GM23338 (cell line): ENCODE measurements at regions not wholly inside any gene's neighbourhood (a gene's known extent, or its start where the extent isn't known, plus 50 kb on each side); places are given as distances from the start of the nearest gene placed in this dataset.

Experiments
- ATAC-seq: fragments of 200-7000 bp; cut with Tn5 transposase; 3 replicates; pipeline ENCODE4 v1.9.1; 2020
- DNase-seq: peaks from one replicate; pipeline ENCODE4 v3.0.0-alpha.2; 2015; ENCODE audit warnings: low spot score
- H2AFZ ChIP-seq: fragments of 200-600 bp; sonication (generic); 2 replicates; pipeline ENCODE4 v1.8.0; 2016; ENCODE audit warnings: antibody characterized with exemption, mild to moderate bottlenecking, moderate library complexity
- H3F3A ChIP-seq: fragments of 200-600 bp; sonication (generic); replicated peaks from 2 replicates; pipeline ENCODE4 v1.8.0; 2017; ENCODE audit warnings: antibody characterized with exemption, mixed run types, low read depth
- H3K27ac ChIP-seq: fragments of 200-600 bp; sonication (generic); 2 replicates; pipeline ENCODE4 v1.6.1; 2016; ENCODE audit warnings: low read depth
- H3K27me3 ChIP-seq: fragments of 200-600 bp; sonication (generic); 2 replicates; pipeline ENCODE4 v1.8.0; 2016; ENCODE audit warnings: mild to moderate bottlenecking, mixed run types, moderate library complexity; ENCODE audit not compliant: insufficient read depth
- H3K36me3 ChIP-seq: fragments of 200-600 bp; sonication (generic); 2 replicates; pipeline ENCODE4 v1.8.0; 2016; ENCODE audit warnings: mild to moderate bottlenecking; ENCODE audit not compliant: insufficient read depth
- H3K4me1 ChIP-seq: fragments of 200-600 bp; sonication (generic); 2 replicates; pipeline ENCODE4 v1.8.0; 2016; ENCODE audit warnings: mild to moderate bottlenecking, moderate library complexity; ENCODE audit not compliant: insufficient read depth
- H3K4me2 ChIP-seq: fragments of 200-600 bp; sonication (generic); 2 replicates; pipeline ENCODE4 v1.7.1; 2017; ENCODE audit warnings: mixed run types
- H3K4me3 ChIP-seq: fragments of 200-600 bp; sonication (generic); 2 replicates; pipeline ENCODE4 v1.6.1; 2016; ENCODE audit warnings: mixed run types
- H3K79me2 ChIP-seq: fragments of 200-600 bp; sonication (generic); replicated peaks from 2 replicates; pipeline ENCODE4 v1.8.0; 2017; ENCODE audit warnings: mild to moderate bottlenecking; ENCODE audit not compliant: insufficient read depth
- H3K9me2 ChIP-seq: fragments of 200-600 bp; sonication (generic); 2 replicates; pipeline ENCODE4 v1.8.0; 2017; ENCODE audit not compliant: insufficient read depth
- H4K20me1 ChIP-seq: fragments of 200-600 bp; sonication (generic); replicated peaks from 2 replicates; pipeline ENCODE4 v1.8.0; 2017; ENCODE audit warnings: mild to moderate bottlenecking; ENCODE audit not compliant: insufficient read depth
- H3K27ac Mint-ChIP-seq: 2 replicates; pipeline ENCODE4 v1.8.0; 2020; ENCODE audit warnings: inconsistent platforms, mild to moderate bottlenecking, moderate library complexity, mixed read lengths
- H3K27me3 Mint-ChIP-seq: 3 replicates; pipeline ENCODE4 v1.8.0; 2022; ENCODE audit warnings: low read depth, mild to moderate bottlenecking, moderate library complexity, mixed read lengths, inconsistent platforms; ENCODE audit not compliant: insufficient read depth, poor library complexity
- H3K36me3 Mint-ChIP-seq: 3 replicates; pipeline ENCODE4 v1.8.0; 2021; ENCODE audit warnings: low read depth, mild to moderate bottlenecking, inconsistent platforms, moderate library complexity, mixed read lengths
- H3K4me1 Mint-ChIP-seq: 3 replicates; pipeline ENCODE4 v1.8.0; 2020; ENCODE audit warnings: mild to moderate bottlenecking, inconsistent platforms, mixed read lengths
- H3K4me3 Mint-ChIP-seq: 3 replicates; pipeline ENCODE4 v1.8.0; 2021; ENCODE audit warnings: moderate library complexity, mild to moderate bottlenecking, inconsistent platforms, mixed read lengths
- H3K9me3 Mint-ChIP-seq: 3 replicates; pipeline ENCODE4 v1.8.0; 2020; ENCODE audit warnings: moderate library complexity, mild to moderate bottlenecking, inconsistent platforms, mixed read lengths
- ETS1 ChIP-seq: IDR thresholded peaks from 2 replicates; pipeline ENCODE4 v1.6.1; 2016; ENCODE audit warnings: antibody characterized with exemption
- EZH2 ChIP-seq: fragments of 200-600 bp; sonication (generic); IDR thresholded peaks from one replicate; pipeline ENCODE4 v1.8.0; 2017; ENCODE audit warnings: antibody characterized with exemption, mild to moderate bottlenecking, low read depth; ENCODE audit not compliant: unreplicated experiment
- EZH2phosphoT487 ChIP-seq: fragments of 200-600 bp; sonication (generic); IDR thresholded peaks from one replicate; pipeline ENCODE4 v1.8.1; 2018; ENCODE audit warnings: antibody characterized with exemption; ENCODE audit not compliant: unreplicated experiment
- JUNB ChIP-seq: IDR thresholded peaks from one replicate; pipeline ENCODE4 v1.6.1; 2016; ENCODE audit warnings: antibody characterized with exemption; ENCODE audit not compliant: unreplicated experiment
- NANOG ChIP-seq: IDR thresholded peaks from 2 replicates; pipeline ENCODE4 v1.6.1; 2016; ENCODE audit warnings: antibody characterized with exemption, borderline replicate concordance
- POLR2AphosphoS5 ChIP-seq: IDR thresholded peaks from 2 replicates; pipeline ENCODE4 v1.6.1; 2016; ENCODE audit warnings: antibody characterized with exemption, low read depth
- REST ChIP-seq: IDR thresholded peaks from one replicate; pipeline ENCODE4 v1.6.1; 2018; ENCODE audit warnings: antibody characterized with exemption; ENCODE audit not compliant: unreplicated experiment
- STAT1 ChIP-seq: IDR thresholded peaks from one replicate; pipeline ENCODE4 v1.6.1; 2016; ENCODE audit warnings: antibody characterized with exemption; ENCODE audit not compliant: unreplicated experiment
- ZNF114 ChIP-seq: fragments of 250-450 bp; sonication (Bioruptor Pico); IDR thresholded peaks from 2 replicates; pipeline ENCODE4 v1.5.0; 2020; ENCODE audit warnings: mild to moderate bottlenecking, moderate library complexity
- ZNF331 ChIP-seq: fragments of 250-450 bp; sonication (Bioruptor Pico); IDR thresholded peaks from 2 replicates; pipeline ENCODE4 v1.5.0; 2020; ENCODE audit warnings: low read depth, mild to moderate bottlenecking, moderate library complexity

- TF ChIP-seq EZH2 (no peak), NANOG (no peak), ZNF114 (CRISPR knock-in tag) (no peak), ZNF331 (CRISPR knock-in tag) (no peak), STAT1 (no peak), REST (no peak)
These were observed 133.4 kb downstream of the CCDC34 start (continued) for GRCh38 chr11:27229511-27230191.

GRCh38 chr11:27228906-27229290 is 134.1 kb downstream of the CCDC34 start:
- peaks cover 33% of the 10 kb centered on the region for H3K4me1 Mint-ChIP-seq
- Histone ChIP-seq H3F3A (no peaks in the 10 kb centered on the region), H3K27me3 (no peaks in the 10 kb centered on the region), H3K4me1 (peaks cover 12% of the 10 kb centered on the region), H3K27ac (no peak overlapping the region), H4K20me1 (no peaks in the 10 kb centered on the region), H2AFZ (no peak overlapping the region), H3K9me2 (no peaks in the 10 kb centered on the region; the same call in 1 of the 2 replicates), H3K79me2 (no peaks in the 10 kb centered on the region), H3K36me3 (no peaks in the 10 kb centered on the region), H3K4me2 (peak overlapping the region; percentile 7; the same call in 1 of the 2 replicates), H3K4me3 (no peak overlapping the region)
- no peak overlapping the region for H3K4me3 Mint-ChIP-seq
- no peaks in the 10 kb centered on the region for H3K27me3 Mint-ChIP-seq
- H3K36me3 Mint-ChIP-seq: no peaks in the 10 kb centered on the region
- ATAC-seq: no peak
- H3K27ac Mint-ChIP-seq: no peak overlapping the region
- DNase-seq: no peak
- H3K9me3 Mint-ChIP-seq: peaks cover 5% of the 10 kb centered on the region; the same call in 2 of the 3 replicates
- TF ChIP-seq EZH2 (no peak), POLR2AphosphoS5 (no peak), EZH2phosphoT487 (no peak), ETS1 (no peak), ZNF114 (CRISPR knock-in tag) (no peak), STAT1 (no peak), JUNB (no peak), REST (no peak), NANOG (no peak), ZNF331 (CRISPR knock-in tag) (no peak)
